HG03039 (cell line): ENCODE measurements at regions not wholly inside any gene's neighbourhood (a gene's known extent, or its start where the extent isn't known, plus 50 kb on each side); places are given as distances from the start of the nearest gene placed in this dataset.
"Not testable (repeated sequence)": the region's sequence is repeated elsewhere in the genome, so short reads cannot be mapped to it uniquely, and the experiment has no call there.

Experiments
- ATAC-seq: cut with Tn5 transposase; IDR thresholded peaks from one replicate; pipeline ENCODE4 v1.9.1; 2021; ENCODE audit warnings: mild to moderate bottlenecking, moderate library complexity; ENCODE audit not compliant: unreplicated experiment

DNA sequence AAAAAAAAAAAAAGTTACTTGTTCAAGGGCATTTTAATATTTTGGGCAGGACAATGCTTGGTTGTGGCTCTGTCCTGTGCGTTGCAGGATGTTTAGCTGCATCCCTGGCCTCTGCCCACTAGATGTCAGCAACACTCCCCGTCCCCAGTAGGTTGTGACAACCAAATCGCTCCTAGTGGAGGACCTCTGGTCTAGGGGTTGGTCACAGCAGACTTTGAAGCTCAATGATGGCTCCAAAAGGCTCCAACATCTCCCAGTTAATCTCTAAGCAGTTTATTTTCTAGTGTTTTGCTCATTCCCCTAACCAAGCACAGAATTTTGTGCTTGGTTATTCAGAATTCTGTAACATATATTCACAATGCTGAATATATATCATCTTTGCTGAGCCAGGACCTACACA, 67.0 kb downstream of the CHRNA1 start:
- peak; percentile 76 for ATAC-seq

DNA sequence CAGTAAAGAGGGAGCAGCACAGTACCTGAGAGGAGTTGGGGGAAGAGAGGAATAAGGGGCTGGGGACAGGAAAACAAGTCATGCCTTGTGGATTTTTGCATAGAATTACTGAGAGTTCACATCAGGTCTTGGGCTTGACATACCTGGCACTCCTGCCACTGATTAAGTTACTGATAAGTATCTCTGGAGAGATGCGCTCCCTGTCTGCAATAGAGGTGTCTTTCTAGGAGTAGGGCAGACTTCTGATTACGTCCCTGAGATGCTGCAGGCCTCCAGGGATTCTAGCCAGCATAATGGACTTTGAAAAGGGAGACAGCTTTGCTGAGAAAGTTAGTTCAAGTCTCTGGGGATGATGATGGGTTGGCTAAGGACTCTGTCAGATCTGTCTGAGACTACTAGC, 69.4 kb downstream of the CHRNA1 start:
- ATAC-seq: no peak

DNA sequence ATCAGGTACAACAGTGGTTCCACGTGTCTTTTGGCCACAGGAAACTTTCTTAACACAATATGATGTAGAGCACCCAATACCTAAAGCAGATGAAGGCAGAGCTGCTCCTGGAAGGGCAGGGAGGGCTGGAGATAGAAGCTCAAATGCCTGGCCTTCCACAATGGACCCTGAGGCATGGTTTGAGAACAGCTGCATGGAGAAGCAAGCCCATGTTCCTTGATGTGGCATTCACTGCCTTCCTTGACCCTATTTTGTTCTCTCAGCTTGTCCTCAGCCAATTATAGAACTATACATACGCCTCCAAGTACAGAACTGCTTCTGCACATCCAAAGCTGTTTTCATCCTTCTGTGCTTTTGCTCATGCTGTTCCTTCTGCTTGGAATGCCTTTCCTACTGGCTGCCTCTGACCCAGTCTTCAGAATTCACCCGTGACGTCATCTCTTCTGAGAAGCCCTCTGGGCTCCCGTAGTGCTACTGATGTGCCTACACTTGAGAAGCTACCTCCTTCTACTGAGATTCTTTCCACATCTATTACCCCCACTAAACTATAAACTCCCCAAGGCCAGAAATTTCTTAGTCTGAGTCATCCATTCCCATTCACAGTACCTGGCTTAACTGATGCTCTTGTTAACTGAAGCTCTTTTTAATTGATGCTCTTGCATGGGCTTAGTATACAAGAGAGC, 69.9 kb downstream of the CHRNA1 start:
- ATAC-seq: no peak

- ATAC-seq: no peak
These were observed 70.9 kb downstream of the CHRNA1 start for GRCh38 chr2:174693344-174693743.

GRCh38 chr2:174692256-174692919, 71.9 kb downstream of the CHRNA1 start:
- ATAC-seq: no peak

GRCh38 chr2:174691201-174691779, 73.0 kb downstream of the CHRNA1 start:
- no peak for ATAC-seq

GRCh38 chr2:174690026-174690425, 74.2 kb downstream of the CHRNA1 start:
- ATAC-seq: no peak

DNA sequence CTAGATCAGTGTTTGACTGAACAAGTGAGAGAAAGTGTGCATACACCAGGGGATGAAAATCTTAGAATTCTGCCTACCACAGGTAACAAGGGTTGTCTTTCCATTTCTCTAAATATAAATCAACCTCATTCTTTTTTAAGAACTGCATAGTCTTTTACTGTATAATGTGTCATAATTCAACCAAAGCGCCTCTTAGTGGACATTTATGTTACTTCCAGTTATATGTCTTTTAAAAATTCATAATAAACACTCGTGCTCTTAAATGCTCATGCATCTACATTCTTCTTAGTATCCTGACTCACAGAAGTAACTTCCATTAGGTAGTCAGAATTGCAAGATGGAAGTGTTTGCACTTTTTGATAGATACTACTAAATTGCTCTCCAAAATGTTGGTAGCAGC, 76.2 kb downstream of the CHRNA1 start:
- ATAC-seq: no peak

DNA sequence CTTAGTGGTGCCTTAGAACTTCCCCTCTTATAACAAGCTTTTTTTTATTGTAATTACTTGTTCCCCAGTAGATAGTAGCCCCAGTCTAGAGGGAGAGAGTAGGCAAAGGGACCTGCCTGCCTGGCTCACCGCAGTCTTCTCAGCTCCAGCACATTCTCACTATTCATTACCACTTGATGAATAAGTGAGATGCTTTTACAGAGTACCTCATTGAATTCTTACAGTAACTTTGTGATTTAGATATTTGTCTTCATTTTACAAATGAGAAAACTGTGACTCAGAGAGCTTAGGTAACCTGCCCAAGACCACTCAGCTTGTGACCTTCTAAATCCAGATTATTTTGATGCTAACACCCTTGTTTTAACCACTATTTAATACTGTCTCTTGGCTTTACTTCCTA, 77.8 kb downstream of the CHRNA1 start:
- no peak for ATAC-seq

GRCh38 chr2:174683392-174683759, 80.9 kb downstream of the CHRNA1 start:
- no peak for ATAC-seq

DNA sequence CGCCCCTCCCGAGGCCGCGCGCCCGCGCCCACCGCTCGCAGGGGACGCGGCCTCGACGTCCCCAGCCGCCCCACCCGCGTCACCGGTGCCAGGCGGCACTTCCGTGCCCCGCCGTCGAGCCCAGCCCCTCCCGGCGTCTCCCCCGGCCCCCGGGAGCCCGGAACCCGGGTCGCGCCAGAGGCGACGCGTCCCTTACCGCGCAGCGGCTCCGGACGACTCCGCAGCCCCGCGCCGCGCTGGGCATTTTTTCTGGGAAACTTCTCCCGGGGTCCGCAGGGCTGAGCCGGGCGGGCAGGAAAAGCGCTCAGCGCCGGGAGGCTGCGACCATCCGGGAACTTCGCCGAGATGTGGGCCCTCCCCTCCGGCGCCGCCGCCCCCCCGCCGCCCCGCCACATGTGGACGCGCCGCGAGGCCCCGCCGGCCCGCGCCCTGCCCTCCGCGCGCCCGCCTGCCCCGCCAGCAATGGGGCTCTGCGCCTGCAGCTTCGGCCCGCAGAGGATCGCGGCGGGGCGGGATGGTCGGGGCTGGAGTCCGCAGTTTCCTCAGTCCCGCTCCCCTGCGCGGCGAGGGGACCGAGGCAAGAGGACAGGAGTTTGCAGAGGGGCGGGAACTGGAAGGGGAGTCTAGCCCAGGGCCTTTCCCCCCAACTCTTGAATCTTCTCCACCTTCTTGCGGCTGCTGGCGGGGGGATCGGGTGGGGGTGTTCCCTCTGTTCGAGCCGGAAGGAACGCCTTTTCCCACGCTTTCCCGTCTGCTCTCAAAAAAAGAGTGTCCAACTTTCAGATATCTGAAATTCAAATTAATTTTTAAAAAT, 81.5 kb downstream of the CHRNA1 start:
- peak; percentile 37 for ATAC-seq

GRCh38 chr2:174682007-174682577, 82.2 kb downstream of the CHRNA1 start:
- ATAC-seq: peak; percentile 40

DNA sequence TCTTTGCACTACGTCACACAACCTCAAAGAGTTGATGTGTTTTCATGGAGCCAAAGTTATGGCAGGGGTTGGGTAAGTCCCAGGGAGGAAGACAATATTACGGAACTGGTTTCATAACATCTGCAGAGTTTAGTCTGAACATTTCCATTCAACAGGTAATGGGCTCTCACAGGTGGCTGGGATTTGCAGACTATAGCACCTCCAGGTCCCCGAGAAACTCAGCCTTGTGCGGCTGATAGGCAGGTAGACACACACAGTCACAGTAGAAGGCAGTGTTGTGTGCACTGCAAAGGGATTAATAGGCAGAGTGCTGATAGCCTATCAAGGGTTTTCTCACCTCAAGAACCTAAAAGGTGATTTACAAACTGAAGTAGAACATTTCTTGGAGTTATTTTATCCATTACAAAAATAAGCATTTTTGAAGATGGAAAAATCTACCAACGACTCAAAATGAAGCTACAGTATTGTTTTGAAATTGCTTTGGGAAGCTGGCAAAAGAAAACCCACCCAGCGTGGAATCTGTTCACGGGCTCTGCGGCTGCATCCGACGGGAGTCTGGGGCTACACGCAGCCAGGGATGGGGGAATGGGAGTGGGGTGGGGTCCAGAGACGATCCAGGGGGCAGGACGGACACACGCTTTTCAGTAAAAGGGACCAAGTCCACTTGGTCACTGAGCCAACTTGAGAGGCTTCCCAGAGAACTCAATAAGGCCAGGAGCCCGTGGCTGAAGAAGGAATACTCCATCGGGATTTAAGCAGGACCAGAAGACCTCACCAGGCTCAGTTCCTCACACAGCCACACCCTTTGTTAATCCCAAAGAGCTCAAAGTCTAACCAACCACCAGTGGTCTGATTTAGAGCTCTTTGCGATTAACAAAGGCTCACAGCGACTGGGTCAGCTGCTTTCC, 82.9 kb downstream of the CHRNA1 start:
- ATAC-seq: no peak

- no peak for ATAC-seq
These were observed 82.6 kb upstream of the WIPF1 start for GRCh38 chr2:174680221-174680620.

DNA sequence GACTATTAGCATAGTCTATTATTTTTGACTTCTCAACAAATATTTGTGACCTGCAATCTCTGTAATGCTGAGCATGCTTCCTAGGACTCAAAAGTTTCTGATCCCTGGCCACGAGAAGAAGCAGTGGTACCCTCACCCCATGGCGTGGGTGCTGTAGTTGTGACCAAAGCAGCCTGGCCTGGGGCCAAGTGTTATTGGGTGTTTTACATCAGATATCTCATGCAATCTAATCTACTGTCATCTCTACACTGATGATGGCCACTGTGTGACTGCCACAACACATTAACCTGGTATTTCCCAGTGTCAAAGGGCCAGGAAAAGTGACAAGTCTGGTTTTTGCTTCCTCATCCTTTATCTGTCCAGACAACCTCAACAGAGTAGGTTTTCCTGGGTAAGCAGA, 80.8 kb upstream of the WIPF1 start:
- no peak for ATAC-seq

DNA sequence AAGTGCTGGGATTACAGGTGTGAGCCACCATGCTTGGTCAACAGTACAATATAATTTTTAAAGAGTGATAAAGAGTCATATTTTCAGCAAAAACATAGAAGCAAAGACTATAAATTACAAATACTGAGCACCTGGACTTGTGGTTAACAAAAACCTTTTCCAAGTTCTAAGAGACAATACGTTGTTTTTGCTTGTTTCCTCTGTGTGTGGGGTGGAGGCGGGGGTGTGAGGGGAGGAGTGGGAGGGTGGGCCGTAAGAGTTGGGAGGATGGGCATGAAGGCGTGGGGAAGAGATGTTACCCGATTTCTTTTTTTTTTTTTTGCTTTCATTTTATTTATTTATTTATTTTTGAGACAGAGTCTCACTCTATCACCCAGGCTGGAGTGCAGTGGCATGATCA, 78.0 kb upstream of the WIPF1 start:
- no peak for ATAC-seq

DNA sequence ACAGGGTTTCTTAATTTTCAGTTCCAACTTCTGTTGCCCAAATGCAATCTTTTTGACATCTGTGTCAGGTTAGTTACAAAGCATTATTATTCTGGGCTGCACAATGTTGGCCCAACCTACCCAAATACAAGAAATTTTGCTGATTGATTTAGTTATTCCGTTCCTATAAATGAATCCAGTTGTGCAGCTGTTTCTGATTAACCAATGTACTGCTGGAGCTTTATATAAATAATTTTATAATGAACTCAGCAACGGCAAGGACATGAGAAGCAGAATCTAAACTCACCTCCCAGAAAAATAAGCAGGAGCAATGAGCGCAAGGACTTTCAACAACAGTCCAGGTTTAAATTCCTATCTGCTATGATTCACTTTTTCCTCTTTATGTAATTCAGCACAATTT, 76.3 kb upstream of the WIPF1 start:
- no peak for ATAC-seq

DNA sequence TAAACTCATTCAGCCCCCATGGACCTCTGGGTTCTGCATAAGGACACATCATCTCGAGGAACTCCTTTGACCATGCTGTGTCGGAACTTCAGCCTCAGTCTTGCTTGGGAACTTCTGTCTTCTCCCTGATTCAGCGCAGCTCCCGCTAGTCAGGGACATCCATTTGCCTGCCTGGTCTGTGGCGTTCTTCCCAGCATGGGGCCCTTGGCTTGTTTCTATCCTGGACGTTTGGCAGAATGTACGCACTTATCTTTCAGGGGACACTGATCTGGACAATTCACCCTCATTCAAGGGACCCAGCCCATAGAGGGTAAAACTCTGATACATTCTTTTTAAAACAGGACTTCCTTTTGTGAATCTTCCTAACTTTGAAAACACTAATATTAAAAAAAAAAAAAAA, 75.8 kb upstream of the WIPF1 start:
- ATAC-seq: no peak

DNA sequence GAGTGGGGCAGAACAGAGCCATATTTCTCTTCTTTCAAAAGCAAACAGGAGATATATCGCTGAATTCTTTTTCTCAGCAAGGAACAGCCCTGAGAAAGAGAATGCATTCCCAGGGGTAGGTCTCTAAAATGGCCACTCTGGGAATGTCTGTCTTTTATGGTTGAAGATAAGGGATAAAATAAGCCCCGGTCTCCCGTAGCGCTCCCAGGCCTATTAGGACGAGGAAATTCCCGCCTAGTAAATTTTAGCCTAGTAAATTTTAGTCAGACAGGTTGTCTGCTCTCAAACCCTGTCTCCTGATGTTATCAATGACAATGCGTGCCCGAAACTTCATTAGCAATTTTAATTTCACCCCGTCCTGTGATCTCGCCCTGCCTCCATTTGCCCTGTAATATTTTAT, 73.9 kb upstream of the WIPF1 start:
- not testable (repeated sequence) for ATAC-seq

GRCh38 chr2:174670446-174670845, 72.8 kb upstream of the WIPF1 start:
- no peak for ATAC-seq
